ENCODE measurements at regions not wholly inside any gene's neighbourhood (a gene's known extent, or its start where the extent isn't known, plus 50 kb on each side); places are given as distances from the start of the nearest gene placed in this dataset.
A peak's percentile ranks its signal among the peaks of the same experiment; 100 is the strongest.

- no peak overlapping the region for H3K4me3 ChIP-seq (ENCODE audit: low read length)
- no peaks in the 10 kb centered on the region for H3K9me3 ChIP-seq (ENCODE audit: control insufficient read depth, low read length)
- no peaks in the 10 kb centered on the region for H3K36me3 ChIP-seq (ENCODE audit: control insufficient read depth, insufficient read depth, low read length, severe bottlenecking)
- peaks cover 1% of the 10 kb centered on the region for H3K4me1 ChIP-seq (ENCODE audit: control insufficient read depth, insufficient read depth, low read length)
- no peak overlapping the region for H3K9ac ChIP-seq (ENCODE audit: low read length)
- DNase-seq (ENCODE audit: low read depth), result no peak
- H3K27me3 ChIP-seq (replicated peaks; ENCODE audit: control insufficient read depth, insufficient read depth, low read length), result no peaks in the 10 kb centered on the region
Observed at GRCh38 chr11:27968461-27968860, 139.5 kb downstream of the KIF18A start.

DNA sequence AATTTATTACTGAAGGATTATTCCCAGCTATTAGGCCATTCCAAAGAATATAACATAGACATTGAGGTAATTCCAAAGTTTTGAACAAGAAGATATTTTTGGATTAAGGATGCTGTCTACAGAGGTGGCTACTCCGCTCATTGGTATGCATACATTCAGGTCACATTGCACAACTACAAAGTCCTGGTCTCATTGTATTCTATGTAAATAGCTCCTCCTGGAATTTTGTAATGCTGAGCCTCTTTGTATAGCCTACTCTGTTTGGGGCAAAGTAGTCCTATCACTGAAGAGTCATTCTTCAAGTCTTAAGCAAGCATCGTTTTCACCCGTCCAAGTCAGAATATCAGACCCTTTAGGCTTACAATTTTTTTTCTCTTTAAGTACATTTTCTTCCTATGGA is 142.4 kb downstream of the KIF18A start:
- DNase-seq (ENCODE audit: low read depth), result no peak
- no peak overlapping the region for H3K9ac ChIP-seq (ENCODE audit: low read length)
- no peaks in the 10 kb centered on the region for H3K36me3 ChIP-seq (ENCODE audit: control insufficient read depth, insufficient read depth, low read length, severe bottlenecking)
- no peaks in the 10 kb centered on the region for H3K4me1 ChIP-seq (ENCODE audit: control insufficient read depth, insufficient read depth, low read length)
- H3K27me3 ChIP-seq (replicated peaks; ENCODE audit: control insufficient read depth, insufficient read depth, low read length), result no peaks in the 10 kb centered on the region
- no peak overlapping the region for H3K4me3 ChIP-seq (ENCODE audit: low read length)
- no peaks in the 10 kb centered on the region for H3K9me3 ChIP-seq (ENCODE audit: control insufficient read depth, low read length)

DNA sequence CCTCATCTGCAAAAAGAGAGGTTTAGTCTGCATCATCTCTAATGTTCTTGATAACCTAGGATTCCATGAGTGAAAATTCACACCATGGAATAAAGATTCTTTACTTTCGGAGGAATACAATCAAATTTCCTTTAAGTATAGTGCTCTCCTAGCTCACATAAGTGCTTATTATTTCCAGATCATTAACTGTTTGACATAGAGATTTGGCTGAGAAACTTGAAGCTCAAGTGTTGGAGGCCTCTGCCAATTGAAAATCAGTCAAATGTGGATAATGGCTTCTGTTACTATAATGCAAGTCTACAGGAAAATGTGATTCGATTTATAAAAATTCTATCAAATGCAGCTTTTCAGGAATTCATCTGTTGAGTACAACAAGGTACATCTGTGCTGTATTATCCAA is 144.6 kb downstream of the KIF18A start:
- Histone ChIP-seq H3K36me3 (ENCODE audit: control insufficient read depth, insufficient read depth, low read length, severe bottlenecking) (no peaks in the 10 kb centered on the region), H3K9ac (ENCODE audit: low read length) (no peak overlapping the region), H3K27me3 (replicated peaks; ENCODE audit: control insufficient read depth, insufficient read depth, low read length) (no peaks in the 10 kb centered on the region), H3K4me3 (ENCODE audit: low read length) (no peak overlapping the region), H3K9me3 (ENCODE audit: control insufficient read depth, low read length) (no peaks in the 10 kb centered on the region), H3K4me1 (ENCODE audit: control insufficient read depth, insufficient read depth, low read length) (no peaks in the 10 kb centered on the region)
- DNase-seq (ENCODE audit: low read depth), result no peak

DNA sequence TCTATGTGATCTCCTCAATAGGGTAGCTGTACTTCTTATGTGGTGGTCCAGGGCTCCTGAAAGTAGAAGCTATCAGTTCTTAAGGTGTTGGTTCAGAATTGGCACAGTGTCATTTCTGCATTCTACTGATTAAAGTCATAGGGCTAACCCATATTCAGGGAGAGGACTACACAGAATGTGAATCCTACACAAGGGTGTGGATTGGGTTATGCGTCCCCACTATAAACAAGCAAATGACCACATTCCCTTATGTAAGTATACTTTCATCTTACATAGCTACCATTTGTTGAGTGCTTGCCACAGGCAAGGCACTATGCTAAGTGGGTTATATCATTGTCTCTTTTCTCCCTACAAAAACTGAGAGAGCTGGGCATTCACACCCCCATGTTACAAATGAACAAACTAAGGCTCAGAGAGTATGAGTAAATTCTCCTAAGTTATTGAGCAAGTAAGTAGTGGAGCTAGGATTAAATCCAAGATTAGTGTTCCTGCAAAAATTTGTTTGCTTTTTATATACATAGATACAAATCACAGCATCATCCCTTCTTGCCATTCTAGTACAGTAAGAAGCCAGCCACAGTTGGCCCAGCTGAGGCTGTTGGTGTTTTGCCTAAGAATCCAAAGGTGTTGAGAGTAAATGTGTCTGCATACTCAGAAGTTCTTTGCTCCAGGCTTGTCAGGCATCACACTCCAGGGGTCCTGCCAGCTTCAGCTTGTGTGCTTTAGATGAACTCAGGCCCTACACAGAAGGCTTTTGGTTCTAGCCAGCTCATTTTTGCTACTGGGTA is 157.8 kb downstream of the KIF18A start:
- no peak overlapping the region for H3K4me3 ChIP-seq (ENCODE audit: low read length)
- H3K4me1 ChIP-seq (ENCODE audit: control insufficient read depth, insufficient read depth, low read length), result no peaks in the 10 kb centered on the region
- H3K9me3 ChIP-seq (ENCODE audit: control insufficient read depth, low read length), result no peaks in the 10 kb centered on the region
- no peak for DNase-seq (ENCODE audit: low read depth)
- H3K36me3 ChIP-seq (ENCODE audit: control insufficient read depth, insufficient read depth, low read length, severe bottlenecking), result no peaks in the 10 kb centered on the region
- H3K27me3 ChIP-seq (replicated peaks; ENCODE audit: control insufficient read depth, insufficient read depth, low read length), result no peaks in the 10 kb centered on the region
- H3K9ac ChIP-seq (ENCODE audit: low read length), result no peak overlapping the region

GRCh38 chr11:27945348-27945747 is 162.6 kb downstream of the KIF18A start:
- Histone ChIP-seq H3K9me3 (ENCODE audit: control insufficient read depth, low read length) (no peaks in the 10 kb centered on the region), H3K4me1 (ENCODE audit: control insufficient read depth, insufficient read depth, low read length) (no peaks in the 10 kb centered on the region), H3K27me3 (replicated peaks; ENCODE audit: control insufficient read depth, insufficient read depth, low read length) (no peaks in the 10 kb centered on the region), H3K36me3 (ENCODE audit: control insufficient read depth, insufficient read depth, low read length, severe bottlenecking) (no peaks in the 10 kb centered on the region), H3K4me3 (ENCODE audit: low read length) (no peak overlapping the region), H3K9ac (ENCODE audit: low read length) (no peak overlapping the region)
- DNase-seq (ENCODE audit: low read depth), result no peak

DNA sequence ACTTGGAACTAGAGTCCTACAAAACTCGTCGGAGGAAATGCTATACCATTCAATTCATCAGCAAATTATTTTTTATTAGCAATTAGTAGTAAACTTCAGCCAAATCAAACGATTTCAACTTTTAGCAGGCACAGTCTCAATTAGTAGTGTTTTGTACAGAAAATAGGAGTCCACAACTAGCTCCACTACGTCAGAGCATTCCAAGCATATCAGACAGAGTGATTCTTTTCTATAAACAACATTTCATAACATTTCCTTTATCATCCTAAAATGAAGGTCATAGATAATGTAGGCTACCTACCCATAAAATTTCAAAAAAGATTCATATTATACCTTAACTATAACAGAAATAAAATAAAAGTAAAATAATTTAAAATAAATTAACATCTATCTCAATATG is 169.9 kb downstream of the KIF18A start:
- H3K9ac ChIP-seq (ENCODE audit: low read length), result no peak overlapping the region
- H3K4me3 ChIP-seq (ENCODE audit: low read length), result no peak overlapping the region
- H3K9me3 ChIP-seq (ENCODE audit: control insufficient read depth, low read length), result no peaks in the 10 kb centered on the region
- DNase-seq (ENCODE audit: low read depth), result no peak
- no peaks in the 10 kb centered on the region for H3K36me3 ChIP-seq (ENCODE audit: control insufficient read depth, insufficient read depth, low read length, severe bottlenecking)
- H3K27me3 ChIP-seq (replicated peaks; ENCODE audit: control insufficient read depth, insufficient read depth, low read length), result no peaks in the 10 kb centered on the region
- peaks cover 6% of the 10 kb centered on the region for H3K4me1 ChIP-seq (ENCODE audit: control insufficient read depth, insufficient read depth, low read length)

DNA sequence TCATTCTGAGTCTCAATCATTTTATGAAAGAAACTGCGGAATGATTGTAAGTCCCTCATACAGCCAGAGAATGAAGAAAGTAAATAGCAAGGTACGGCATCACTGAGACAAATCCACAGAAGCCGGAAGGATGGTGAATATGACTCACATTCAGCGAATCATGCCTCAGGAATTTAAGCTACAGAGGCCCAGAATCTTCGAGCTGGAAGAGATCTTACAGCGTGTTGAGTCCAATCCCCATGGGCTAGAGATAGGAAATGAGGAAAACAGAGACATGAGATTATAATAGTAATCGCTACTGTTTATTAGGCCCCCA is 173.2 kb downstream of the KIF18A start:
- H3K27me3 ChIP-seq (replicated peaks; ENCODE audit: control insufficient read depth, insufficient read depth, low read length), result no peaks in the 10 kb centered on the region
- H3K4me1 ChIP-seq (ENCODE audit: control insufficient read depth, insufficient read depth, low read length), result peaks cover 6% of the 10 kb centered on the region
- peak; percentile 91 for DNase-seq (ENCODE audit: low read depth)
- no peak overlapping the region for H3K9ac ChIP-seq (ENCODE audit: low read length)
- H3K4me3 ChIP-seq (ENCODE audit: low read length), result no peak overlapping the region
- no peaks in the 10 kb centered on the region for H3K36me3 ChIP-seq (ENCODE audit: control insufficient read depth, insufficient read depth, low read length, severe bottlenecking)
- H3K9me3 ChIP-seq (ENCODE audit: control insufficient read depth, low read length), result no peaks in the 10 kb centered on the region

DNA sequence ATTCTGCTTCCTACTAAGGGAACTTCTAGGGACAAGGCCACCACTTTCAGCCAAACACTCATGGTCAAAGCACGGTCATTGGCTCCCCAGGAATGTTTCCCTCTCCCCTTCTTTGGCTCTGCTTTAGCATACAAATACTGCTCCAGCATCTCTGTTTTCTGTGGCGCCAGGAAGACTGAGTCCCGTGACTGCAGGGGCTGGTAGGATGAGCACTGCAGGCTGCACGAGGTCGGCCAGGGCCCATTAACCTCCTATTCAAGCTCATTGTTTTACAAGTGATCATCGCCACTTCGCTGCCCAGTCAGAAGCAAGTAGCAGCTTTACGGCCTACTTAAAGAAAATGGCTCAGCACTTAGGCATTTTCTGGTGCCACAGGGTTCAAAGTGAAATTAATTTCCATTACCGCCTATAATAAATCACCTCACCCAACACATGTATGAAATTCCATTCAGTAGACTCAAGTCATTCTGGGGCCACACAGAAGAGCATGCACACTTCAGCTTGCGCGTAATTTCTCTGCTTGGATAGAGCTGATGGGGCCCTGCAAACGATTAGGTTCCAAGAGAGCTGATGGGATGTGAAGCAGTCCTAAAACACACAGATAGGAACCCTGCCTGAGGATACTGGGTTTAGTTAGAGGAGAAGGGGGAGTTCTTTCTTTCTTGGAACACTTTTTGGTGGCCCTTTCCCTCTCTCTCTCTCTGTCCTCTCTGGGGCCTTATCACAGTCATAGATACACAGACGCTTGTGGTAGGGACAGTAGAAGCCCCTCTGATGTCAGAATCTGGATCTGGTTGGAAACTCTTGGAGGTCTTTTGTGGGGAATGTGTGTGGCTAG is 173.7 kb downstream of the KIF18A start:
- Histone ChIP-seq H3K36me3 (ENCODE audit: control insufficient read depth, insufficient read depth, low read length, severe bottlenecking) (no peaks in the 10 kb centered on the region), H3K4me1 (ENCODE audit: control insufficient read depth, insufficient read depth, low read length) (peaks cover 6% of the 10 kb centered on the region)
- no peak for DNase-seq (ENCODE audit: low read depth)

GRCh38 chr11:27931770-27932169 is 176.2 kb downstream of the KIF18A start:
- Histone ChIP-seq H3K4me1 (ENCODE audit: control insufficient read depth, insufficient read depth, low read length) (peaks cover 12% of the 10 kb centered on the region), H3K27me3 (replicated peaks; ENCODE audit: control insufficient read depth, insufficient read depth, low read length) (no peaks in the 10 kb centered on the region), H3K9me3 (ENCODE audit: control insufficient read depth, low read length) (no peaks in the 10 kb centered on the region), H3K4me3 (ENCODE audit: low read length) (no peak overlapping the region), H3K9ac (ENCODE audit: low read length) (no peak overlapping the region), H3K36me3 (ENCODE audit: control insufficient read depth, insufficient read depth, low read length, severe bottlenecking) (no peaks in the 10 kb centered on the region)
- no peak for DNase-seq (ENCODE audit: low read depth)

More for the DNA sequence above, 173.7 kb downstream of the KIF18A start:
- Histone ChIP-seq H3K4me3 (ENCODE audit: low read length) (no peak overlapping the region), H3K9ac (ENCODE audit: low read length) (peak overlapping the region; percentile 8), H3K27me3 (replicated peaks; ENCODE audit: control insufficient read depth, insufficient read depth, low read length) (no peaks in the 10 kb centered on the region), H3K9me3 (ENCODE audit: control insufficient read depth, low read length) (no peaks in the 10 kb centered on the region)

DNA sequence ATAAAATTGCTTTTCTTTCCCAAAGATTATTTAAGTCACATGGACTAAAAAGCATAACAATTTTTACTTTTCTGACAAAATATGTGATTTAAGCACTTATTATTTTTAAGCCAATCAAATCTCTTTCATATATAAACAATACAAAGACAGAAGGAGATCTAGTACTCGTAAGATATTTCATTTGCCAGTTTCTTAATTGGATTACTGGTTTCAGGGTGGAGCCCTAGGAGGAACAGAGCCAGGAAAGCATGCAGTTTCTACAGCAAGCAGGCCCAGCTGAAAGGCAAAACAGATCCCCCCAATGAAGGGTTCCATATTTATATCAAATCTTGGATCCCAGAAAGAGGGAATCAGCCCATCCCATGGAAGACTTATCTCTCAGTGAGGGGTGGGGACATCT is 177.0 kb downstream of the KIF18A start:
- H3K27me3 ChIP-seq (replicated peaks; ENCODE audit: control insufficient read depth, insufficient read depth, low read length), result no peaks in the 10 kb centered on the region
- no peaks in the 10 kb centered on the region for H3K36me3 ChIP-seq (ENCODE audit: control insufficient read depth, insufficient read depth, low read length, severe bottlenecking)
- no peak overlapping the region for H3K4me3 ChIP-seq (ENCODE audit: low read length)
- no peaks in the 10 kb centered on the region for H3K9me3 ChIP-seq (ENCODE audit: control insufficient read depth, low read length)
- no peak overlapping the region for H3K9ac ChIP-seq (ENCODE audit: low read length)
- peaks cover 15% of the 10 kb centered on the region for H3K4me1 ChIP-seq (ENCODE audit: control insufficient read depth, insufficient read depth, low read length)
- no peak for DNase-seq (ENCODE audit: low read depth)

DNA sequence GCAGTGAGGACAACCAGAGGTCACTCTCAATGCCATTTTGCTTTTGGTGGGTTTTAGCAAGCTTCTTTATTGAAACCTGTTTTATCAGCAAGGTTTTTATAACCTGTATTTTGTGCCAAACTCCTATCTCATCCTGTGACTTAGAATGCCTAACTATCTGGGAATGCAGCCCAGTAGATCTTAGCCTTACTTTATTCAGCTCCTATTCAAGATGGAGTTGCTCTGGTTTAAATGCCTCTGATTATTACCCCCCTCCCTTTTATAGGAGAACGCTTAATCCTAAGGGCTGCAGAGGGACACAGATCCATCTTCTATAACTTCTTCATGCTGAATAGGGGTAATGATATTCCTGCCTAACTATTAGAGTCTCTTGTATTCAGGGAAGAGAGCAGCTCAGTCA is 179.1 kb downstream of the KIF18A start:
- Histone ChIP-seq H3K4me1 (ENCODE audit: control insufficient read depth, insufficient read depth, low read length) (peaks cover 9% of the 10 kb centered on the region), H3K4me3 (ENCODE audit: low read length) (no peak overlapping the region), H3K9me3 (ENCODE audit: control insufficient read depth, low read length) (no peaks in the 10 kb centered on the region), H3K36me3 (ENCODE audit: control insufficient read depth, insufficient read depth, low read length, severe bottlenecking) (no peaks in the 10 kb centered on the region), H3K27me3 (replicated peaks; ENCODE audit: control insufficient read depth, insufficient read depth, low read length) (no peaks in the 10 kb centered on the region), H3K9ac (ENCODE audit: low read length) (no peak overlapping the region)
- no peak for DNase-seq (ENCODE audit: low read depth)
